OCI-M1 (cell line): ENCODE measurements at regions not wholly inside any gene's neighbourhood (a gene's known extent, or its start where the extent isn't known, plus 50 kb on each side); places are given as distances from the start of the nearest gene placed in this dataset.
"Not testable (repeated sequence)": the region's sequence is repeated elsewhere in the genome, so short reads cannot be mapped to it uniquely, and the experiment has no call there.

Source experiments
- DNase-seq: peaks from one replicate; lab custom pipeline; 2025; lab: John Stamatoyannopoulos, UW

DNA sequence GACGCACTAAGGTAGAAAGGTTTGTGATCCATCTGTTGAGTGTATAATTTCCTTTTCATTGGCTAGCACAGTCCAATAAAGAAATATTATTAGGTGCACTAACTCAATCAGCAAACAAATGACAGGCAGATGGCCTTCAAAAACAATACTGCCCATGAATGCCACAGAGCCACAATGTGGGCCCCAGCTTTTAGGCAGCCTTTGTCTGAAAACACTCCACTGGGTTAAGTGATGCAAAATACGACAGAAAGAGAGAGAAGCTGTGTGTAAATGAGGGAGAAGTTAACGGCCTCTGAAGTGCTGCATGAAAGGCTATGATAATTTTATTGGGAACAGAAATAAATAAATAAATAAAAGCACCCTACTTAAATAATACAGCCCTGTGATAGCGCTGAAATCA, 274.6 kb downstream of the NKX6-1 start:
- no peak for DNase-seq

DNA sequence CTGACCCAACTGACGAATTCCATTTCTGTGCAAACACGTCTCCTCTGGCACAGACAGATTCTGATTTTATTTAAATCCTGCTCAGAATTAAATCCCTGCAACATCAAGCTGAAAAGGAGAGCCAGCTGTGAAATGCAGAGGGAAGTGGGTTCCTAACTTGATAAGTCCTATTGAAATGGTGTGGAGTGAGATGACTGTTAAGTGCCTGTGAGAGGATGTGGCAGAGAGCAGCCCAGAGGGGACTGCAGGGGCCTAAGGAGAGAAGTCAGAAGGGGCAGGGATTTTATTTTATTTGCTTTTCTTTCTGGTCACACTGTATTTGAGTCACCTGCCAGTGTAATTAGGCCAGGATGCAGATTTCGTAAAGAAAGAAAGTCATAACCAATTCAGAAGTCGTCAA, 277.4 kb downstream of the NKX6-1 start:
- no peak for DNase-seq

DNA sequence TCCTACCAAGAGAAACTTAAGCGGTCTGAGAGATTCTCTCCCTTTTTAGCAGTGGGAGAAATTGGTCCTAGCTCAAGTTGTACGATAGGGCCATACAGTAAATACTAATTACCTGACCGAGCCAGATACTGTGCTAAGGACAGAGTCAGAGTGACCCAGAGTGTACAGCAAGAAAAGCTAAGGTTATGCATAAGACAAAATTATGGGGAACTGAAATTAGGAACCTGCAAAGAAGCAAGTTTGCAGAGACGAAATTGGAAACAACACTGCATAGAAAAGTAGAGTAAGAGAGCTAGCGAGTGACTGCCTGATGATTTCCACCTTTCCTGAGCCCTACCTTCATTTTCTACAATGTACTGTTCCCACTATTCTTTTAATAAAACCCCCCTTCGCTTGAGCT, 278.1 kb downstream of the NKX6-1 start:
- DNase-seq: no peak

DNA sequence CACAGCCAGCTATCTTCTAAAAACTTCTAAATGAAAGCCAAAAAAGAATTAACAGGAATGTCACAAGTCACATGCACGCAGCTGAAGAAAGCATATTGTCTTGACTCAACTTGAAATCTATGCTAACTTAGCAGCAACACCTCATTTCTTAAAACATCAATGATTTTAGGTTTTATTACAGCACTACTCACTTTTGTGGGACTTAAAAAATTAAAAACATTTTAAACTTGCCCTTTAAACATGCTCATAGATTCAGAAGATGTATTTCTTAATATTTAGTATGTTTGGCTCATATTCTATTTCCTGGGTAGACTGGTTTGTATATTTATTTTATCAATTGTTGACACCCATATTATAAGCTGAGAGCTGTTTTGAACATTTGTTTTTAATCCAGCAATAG, 279.4 kb downstream of the NKX6-1 start:
- DNase-seq: no peak

GRCh38 chr4:84218031-84218430, 281.1 kb downstream of the NKX6-1 start:
- no peak for DNase-seq

- no peak for DNase-seq
Measured at GRCh38 chr4:84215217-84215616, 283.9 kb downstream of the NKX6-1 start.

DNA sequence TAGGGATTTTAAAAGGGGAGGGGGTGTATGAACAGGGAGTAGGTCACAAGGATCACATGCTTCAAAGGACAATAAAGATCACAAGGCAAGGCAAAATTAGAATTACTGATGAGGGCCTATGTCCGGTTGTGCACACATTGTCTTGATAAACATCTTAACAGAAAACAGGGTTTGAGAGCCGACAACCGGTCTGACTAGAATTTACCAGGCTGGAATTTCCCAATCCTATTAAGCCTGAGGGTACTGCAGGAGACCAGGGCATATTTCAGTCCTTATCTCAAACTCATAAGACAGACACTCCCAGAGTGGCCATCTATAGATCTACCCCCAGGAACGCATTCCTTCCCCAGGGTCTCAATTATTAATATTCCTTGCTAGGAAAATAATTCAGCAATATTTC, 292.9 kb downstream of the NKX6-1 start:
- not testable (repeated sequence) for DNase-seq

GRCh38 chr4:84189144-84189543, 309.9 kb downstream of the NKX6-1 start:
- no peak for DNase-seq

DNA sequence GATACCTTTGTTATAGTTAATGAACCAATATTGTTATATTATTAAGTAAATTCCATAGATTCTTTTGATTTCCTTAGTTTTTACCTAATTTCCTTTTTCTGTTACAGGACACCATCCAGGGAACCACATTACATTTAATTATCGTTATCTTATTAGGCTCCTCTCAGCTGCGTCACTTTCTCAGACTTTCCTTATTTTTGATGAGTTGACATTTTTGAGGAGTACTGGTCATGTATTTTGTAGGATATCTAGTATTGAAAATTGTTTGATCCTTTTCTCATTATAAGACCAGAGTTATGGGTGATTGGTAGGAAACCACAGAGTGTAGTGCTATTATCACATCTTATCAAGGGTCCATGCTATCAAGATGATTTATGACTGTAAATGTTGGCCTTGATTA, 319.7 kb downstream of the NKX6-1 start:
- DNase-seq: no peak

DNA sequence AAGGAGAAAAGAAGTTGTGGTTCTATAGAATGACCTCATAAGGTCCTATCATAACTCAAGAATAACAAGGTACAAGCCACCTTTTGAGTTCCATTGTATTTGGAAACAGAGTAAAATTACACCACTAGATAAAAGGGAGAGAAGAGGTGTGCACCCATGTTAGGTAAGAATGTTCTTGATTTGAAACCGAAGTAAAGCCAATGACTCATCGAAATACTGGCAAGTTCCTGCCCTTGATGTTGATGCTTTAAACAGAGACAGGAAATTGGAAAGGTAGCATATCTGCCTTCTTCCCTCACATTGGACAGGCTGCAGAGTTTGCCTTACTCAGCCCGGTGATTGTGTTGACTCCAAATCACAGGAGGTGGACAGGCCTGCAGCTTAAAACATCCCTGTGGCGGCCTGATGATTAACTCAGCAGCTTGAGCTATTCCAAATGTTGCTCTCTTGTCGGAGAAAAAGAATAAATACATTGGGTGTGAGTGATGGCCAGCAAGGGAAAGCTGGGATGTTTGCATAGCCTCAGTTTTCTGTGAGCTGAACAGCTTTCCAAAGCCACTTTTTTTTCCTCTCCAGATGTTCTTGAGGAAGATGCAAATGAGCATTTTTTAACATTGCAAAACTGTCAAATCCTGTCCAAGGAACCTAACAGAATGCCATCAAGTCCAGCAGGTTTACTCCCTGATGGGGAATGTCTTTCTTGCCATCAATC, 321.1 kb downstream of the NKX6-1 start:
- no peak for DNase-seq

- DNase-seq: no peak
Measured at GRCh38 chr4:84176016-84176415, 323.1 kb downstream of the NKX6-1 start.

- DNase-seq: peak; percentile 3
Measured at GRCh38 chr4:84171871-84172270, 327.2 kb downstream of the NKX6-1 start.

- DNase-seq: peak; percentile 29
Measured at GRCh38 chr4:84167564-84167963, 331.5 kb downstream of the NKX6-1 start.

DNA sequence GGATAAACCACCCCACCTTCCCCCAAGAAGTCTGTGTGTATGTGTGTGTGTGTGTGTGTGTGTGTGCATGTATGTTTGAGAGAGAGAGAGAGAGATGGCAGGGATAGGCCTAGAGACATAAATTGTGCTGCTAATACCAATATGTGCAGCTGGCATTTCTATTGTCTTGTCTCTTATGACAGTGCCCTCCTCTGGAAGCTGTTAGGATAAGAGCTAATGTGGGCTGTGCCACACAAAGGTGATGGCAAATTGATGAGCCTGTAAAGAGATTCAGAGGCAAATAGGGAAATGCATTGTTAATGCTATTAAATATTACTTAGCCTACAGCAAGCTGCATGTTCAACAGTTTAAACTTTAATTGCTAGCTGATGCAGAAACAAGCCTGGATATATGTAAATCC, 332.0 kb downstream of the NKX6-1 start:
- no peak for DNase-seq

GRCh38 chr4:84166486-84166885, 332.6 kb downstream of the NKX6-1 start:
- DNase-seq: no peak

DNA sequence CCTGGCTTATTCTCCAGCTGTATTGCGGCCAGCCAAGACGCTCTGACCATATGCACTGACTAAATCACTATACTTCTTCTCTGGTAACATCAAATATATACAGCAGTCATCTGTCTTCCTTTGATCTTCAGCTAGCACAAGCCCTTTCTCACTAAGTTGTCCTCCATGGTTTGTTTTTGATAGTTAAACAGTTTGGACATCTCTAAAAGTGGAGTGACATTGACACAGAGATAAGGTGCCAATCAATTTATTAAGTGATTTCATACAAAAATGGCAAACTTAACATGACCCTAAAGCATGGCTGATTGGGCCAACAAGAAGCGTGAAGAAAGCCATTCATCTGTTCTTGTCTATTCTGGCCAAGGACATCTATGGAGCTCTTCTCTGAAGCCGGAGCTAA, 334.9 kb downstream of the NKX6-1 start:
- no peak for DNase-seq

- DNase-seq: peak; percentile 43
Measured at GRCh38 chr4:84159762-84160161, 339.3 kb downstream of the NKX6-1 start.

- no peak for DNase-seq
Measured at GRCh38 chr4:84158670-84159069, 340.4 kb downstream of the NKX6-1 start.

- peak; percentile 6 for DNase-seq
Measured at GRCh38 chr4:84151574-84151973, 347.5 kb downstream of the NKX6-1 start.

DNA sequence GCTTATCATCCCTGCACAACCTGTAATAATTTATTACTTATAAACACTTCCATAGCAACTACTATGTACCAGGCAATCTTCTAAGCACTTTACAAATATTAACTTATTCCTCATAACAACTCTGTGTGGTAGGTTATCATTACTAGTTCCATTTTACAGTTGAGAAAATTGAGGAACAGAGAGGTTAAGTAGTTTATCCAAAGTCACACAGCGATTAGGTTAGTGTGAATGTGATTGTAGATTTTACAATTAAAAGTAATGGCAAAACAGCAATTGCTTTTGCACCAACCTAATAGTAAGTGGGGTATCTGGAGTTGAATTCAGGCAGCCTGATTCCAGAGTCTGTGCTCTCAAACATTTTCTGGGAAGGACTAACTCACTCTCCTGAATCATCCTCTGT, 348.9 kb downstream of the NKX6-1 start:
- DNase-seq: no peak

DNA sequence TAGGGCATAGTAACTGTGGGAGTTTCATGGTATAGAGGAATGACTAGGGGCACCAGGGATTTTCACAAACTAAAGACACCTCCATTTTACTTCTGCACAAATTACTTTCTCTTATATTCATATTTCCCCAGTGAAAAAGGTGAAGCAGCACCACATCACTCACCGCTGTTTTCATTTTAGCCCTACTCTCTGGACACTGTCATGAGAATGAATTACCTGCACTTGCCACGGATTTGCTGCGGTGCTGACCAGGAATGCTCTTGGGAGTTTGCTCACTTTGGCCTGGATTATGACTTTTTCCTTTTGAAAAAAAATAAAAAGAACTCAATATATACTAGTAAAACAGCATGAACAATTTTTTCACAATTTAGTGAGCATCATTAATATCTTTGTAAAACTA, 351.3 kb downstream of the NKX6-1 start:
- no peak for DNase-seq

GRCh38 chr4:84146300-84146959, 352.7 kb downstream of the NKX6-1 start:
- peak; percentile 58 for DNase-seq

GRCh38 chr4:84145176-84145575, 353.9 kb downstream of the NKX6-1 start:
- DNase-seq: no peak

DNA sequence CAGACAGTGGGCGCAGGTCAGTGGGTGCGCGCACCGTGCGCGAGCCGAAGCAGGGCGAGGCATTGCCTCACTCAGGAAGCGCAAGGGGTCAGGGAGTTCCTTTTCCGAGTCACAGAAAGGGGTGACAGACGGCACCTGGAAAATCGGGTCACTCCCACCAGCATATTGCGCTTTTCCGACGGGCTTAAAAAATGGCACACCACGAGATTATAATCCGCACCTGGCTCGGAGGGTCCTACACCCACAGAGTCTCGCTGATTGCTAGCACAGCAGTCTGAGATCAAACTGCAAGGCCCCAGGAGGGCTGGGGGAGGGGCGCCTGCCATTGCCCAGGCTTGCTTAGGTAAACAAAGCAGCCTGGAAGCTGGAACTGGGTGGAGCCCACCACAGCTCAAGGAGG, 372.2 kb downstream of the NKX6-1 start:
- DNase-seq: not testable (repeated sequence)
